Activated gamma-delta T cell treated with Interleukin-2 at 50 U/mL for 16 hours (primary cell): ENCODE measurements at regions not wholly inside any gene's neighbourhood (a gene's known extent, or its start where the extent isn't known, plus 50 kb on each side); places are given as distances from the start of the nearest gene placed in this dataset.
A peak's percentile ranks its signal among the peaks of the same experiment; 100 is the strongest.
"Not testable (repeated sequence)": the region's sequence is repeated elsewhere in the genome, so short reads cannot be mapped to it uniquely, and the experiment has no call there.

Experiments
- DNase-seq: peaks from one replicate; pipeline ENCODE4 v3.0.0-alpha.2; 2020

- no peak for DNase-seq
These were observed 114.1 kb downstream of the RAB38 start for GRCh38 chr11:88061111-88061510.

GRCh38 chr11:88059326-88059725 lies 115.9 kb downstream of the RAB38 start:
- no peak for DNase-seq

GRCh38 chr11:88051396-88051795 lies 123.8 kb downstream of the RAB38 start:
- DNase-seq, result no peak

GRCh38 chr11:88050247-88050646 lies 125.0 kb downstream of the RAB38 start:
- DNase-seq, result no peak

GRCh38 chr11:88045288-88045687 lies 130.0 kb downstream of the RAB38 start:
- not testable (repeated sequence) for DNase-seq

GRCh38 chr11:88044658-88045057 lies 130.6 kb downstream of the RAB38 start:
- not testable (repeated sequence) for DNase-seq

- DNase-seq, result no peak
These were observed 132.1 kb downstream of the RAB38 start for GRCh38 chr11:88043149-88043548.

GRCh38 chr11:88042647-88043046 lies 132.6 kb downstream of the RAB38 start:
- DNase-seq, result no peak

GRCh38 chr11:88042238-88042637 lies 133.0 kb downstream of the RAB38 start:
- DNase-seq, result no peak

GRCh38 chr11:88041679-88042078 lies 133.6 kb downstream of the RAB38 start:
- no peak for DNase-seq

- DNase-seq, result no peak
These were observed 135.1 kb downstream of the RAB38 start for GRCh38 chr11:88040148-88040496.

GRCh38 chr11:88039476-88040147 lies 135.6 kb downstream of the RAB38 start:
- no peak for DNase-seq

GRCh38 chr11:88038063-88038462 lies 137.2 kb downstream of the RAB38 start:
- DNase-seq, result no peak

- DNase-seq, result no peak
These were observed 138.5 kb downstream of the RAB38 start for GRCh38 chr11:88036701-88037100.

- DNase-seq, result no peak
These were observed 140.0 kb downstream of the RAB38 start for GRCh38 chr11:88035271-88035670.

GRCh38 chr11:88017666-88018065 lies 157.6 kb downstream of the RAB38 start:
- DNase-seq, result no peak

GRCh38 chr11:88016392-88017170 lies 158.7 kb downstream of the RAB38 start:
- peak; percentile 58 for DNase-seq

- no peak for DNase-seq
These were observed 160.1 kb downstream of the RAB38 start for GRCh38 chr11:88015170-88015569.

- no peak for DNase-seq
These were observed 161.7 kb downstream of the RAB38 start for GRCh38 chr11:88013508-88014065.

- no peak for DNase-seq
These were observed 162.8 kb downstream of the RAB38 start for GRCh38 chr11:88012456-88012855.

- no peak for DNase-seq
These were observed 199.2 kb downstream of the RAB38 start for GRCh38 chr11:87976009-87976408.

GRCh38 chr11:87974797-87975196 lies 200.4 kb downstream of the RAB38 start:
- no peak for DNase-seq

- no peak for DNase-seq
These were observed 203.1 kb downstream of the RAB38 start for GRCh38 chr11:87972133-87972532.

GRCh38 chr11:87971354-87971753 lies 203.9 kb downstream of the RAB38 start:
- DNase-seq, result no peak
